HG03520 (cell line): ENCODE measurements at regions not wholly inside any gene's neighbourhood (a gene's known extent, or its start where the extent isn't known, plus 50 kb on each side); places are given as distances from the start of the nearest gene placed in this dataset.
A peak's percentile ranks its signal among the peaks of the same experiment; 100 is the strongest.
"Not testable (repeated sequence)": the region's sequence is repeated elsewhere in the genome, so short reads cannot be mapped to it uniquely, and the experiment has no call there.

Experiments used
- ATAC-seq: cut with Tn5 transposase; IDR thresholded peaks from one replicate; pipeline ENCODE4 v1.9.1; 2021; ENCODE audit warnings: mild to moderate bottlenecking, moderate library complexity; ENCODE audit not compliant: unreplicated experiment

DNA sequence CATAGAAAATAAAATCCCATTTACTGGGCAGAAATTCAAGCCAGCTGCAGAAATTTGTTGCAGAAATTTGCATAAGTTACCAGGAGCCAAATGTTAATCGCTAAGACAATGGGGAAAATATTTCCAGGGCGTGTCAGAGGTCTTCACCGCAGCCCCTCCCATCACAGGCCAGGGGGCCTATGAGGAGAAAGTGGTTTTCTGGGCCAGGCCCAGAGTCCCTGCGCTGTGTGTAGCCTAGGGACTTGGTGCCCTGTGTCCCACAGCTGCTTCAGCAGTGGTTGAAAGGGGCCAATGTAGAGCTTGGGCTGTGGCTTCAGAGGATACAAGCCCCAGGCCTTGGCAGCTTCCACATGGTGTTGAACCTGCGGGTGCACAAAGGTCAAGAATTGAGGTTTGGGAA is 278.9 kb upstream of the PCDH9 start:
- ATAC-seq = no peak

GRCh38 chr13:67508275-67508674 is 278.1 kb upstream of the PCDH9 start:
- not testable (repeated sequence) for ATAC-seq

DNA sequence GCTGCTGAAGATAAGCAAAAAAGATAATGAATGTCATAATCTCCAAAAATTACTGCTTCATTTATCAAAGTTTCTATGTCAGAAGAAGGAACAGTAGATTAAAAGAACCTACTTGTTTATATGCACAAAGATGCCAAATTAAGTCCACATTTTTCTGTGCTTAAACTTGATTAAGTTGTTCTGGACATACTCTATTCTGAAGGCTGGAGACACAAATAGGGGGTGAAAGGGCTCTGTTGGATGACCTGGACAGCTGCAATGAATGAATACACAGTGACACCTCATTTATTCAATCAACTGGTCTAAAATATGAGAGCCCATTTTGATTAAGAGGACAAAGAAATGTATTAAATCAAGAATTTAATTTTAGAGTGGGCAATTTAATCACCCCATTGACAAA is 276.3 kb upstream of the PCDH9 start:
- ATAC-seq = no peak

DNA sequence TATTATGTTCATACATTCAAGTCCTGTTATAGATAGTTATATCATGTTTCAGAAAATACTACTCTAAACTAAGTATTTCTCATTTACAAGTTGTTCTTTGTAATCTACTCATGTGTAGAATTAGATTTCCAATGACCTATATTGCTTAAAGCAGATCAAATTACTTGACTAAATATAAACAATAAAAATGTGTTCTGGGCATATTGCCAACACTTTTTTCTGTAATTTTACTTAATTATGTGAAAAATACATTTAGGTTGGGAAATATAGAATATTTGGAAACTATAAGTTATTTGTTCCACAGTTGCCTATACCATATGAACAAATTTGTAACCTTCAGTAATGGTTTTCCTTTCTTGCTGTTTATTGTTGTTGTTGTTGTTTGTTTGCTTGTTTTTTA is 275.2 kb upstream of the PCDH9 start:
- ATAC-seq = no peak

DNA sequence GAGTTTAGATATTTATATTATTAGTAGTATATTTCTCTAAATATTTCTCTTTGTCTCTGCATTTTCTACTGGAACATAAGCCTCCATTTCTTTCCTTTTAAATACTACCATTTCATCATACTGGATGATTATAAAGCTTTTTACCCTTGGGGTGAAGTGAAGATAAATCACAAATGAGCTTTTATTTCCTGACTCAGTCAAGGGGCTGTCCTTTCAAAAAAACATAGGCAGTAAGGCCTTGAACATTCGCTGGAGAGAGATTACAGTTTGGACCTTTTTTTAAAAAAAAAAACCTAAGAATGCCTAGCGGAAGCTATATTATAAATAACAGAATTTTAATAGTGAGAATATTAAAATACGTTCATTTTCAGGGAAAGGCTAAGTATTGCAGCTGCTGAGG is 268.8 kb upstream of the PCDH9 start:
- ATAC-seq = no peak

DNA sequence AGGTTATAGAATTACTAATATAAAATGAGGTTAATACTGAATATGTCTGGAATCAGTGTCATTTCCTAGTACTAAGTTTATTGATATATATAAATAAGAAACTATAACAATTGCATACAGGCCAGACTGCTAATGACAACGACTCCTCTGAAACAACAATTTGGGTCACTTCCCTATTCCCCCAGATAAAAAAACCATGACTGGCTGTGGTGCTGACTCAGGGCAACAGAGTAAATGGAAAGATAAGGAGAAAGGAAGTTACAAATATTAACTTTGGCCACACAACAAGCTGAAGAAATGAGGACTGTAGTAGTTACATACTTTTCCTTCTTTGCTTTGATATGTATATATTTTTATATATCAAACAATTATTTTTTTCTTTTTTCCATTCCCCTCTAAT is 263.7 kb upstream of the PCDH9 start:
- ATAC-seq = no peak

DNA sequence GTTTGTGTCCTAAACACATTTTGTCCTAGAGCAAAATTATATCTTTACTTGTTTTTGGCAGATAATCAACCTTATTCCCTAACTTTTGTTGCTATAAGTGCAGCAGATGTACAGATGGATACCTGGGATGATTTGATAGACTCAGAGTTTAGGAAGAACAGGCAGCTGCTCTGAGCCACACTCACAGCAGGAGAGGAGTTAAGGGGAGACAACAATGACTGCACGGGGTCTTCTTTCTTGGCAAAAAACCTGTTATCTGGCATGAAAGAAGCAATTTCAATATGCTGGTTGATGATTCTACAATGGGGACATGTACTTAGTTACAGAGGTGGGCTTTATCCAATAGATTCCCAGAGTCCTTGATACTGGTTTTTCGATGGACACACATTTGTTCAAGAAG is 258.9 kb upstream of the PCDH9 start:
- no peak for ATAC-seq

DNA sequence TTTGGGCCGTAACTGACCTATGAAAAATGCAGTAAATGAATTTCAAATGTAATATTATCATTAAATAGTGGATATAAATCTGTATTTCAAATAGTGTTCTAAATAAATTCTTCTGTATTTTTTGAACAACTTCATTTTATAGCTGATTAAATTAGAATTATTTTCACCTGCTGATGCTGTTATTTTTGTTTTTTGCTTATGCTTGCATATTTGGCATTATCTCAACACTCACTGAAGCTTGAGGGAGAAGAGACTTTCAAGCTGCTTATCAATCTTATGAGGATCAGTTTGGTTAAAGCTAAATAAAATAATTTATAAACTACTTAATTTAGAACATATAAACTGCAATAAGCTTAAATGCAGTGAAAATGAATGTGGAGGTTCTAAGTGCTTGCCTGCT is 251.3 kb upstream of the PCDH9 start:
- no peak for ATAC-seq

DNA sequence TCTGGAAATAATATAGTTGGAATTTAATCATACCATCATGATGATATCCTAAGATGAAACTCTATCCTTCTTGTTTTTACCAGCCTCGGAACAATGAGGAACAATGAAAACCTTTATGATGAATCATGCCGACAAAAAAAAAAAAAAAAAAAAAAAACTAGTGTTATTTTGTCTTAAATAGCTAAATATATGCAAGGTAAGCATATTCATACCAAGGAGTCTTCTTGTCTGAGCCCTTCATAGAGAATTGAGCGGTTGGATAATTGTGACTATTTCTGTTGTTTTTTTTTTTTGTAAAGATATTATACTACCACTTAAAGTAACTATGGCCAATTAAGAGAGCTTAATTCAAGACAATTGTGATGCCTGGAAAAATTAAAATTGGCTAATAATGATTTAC is 244.0 kb upstream of the PCDH9 start:
- ATAC-seq = no peak

GRCh38 chr13:67469623-67470022 is 239.5 kb upstream of the PCDH9 start:
- ATAC-seq = no peak

DNA sequence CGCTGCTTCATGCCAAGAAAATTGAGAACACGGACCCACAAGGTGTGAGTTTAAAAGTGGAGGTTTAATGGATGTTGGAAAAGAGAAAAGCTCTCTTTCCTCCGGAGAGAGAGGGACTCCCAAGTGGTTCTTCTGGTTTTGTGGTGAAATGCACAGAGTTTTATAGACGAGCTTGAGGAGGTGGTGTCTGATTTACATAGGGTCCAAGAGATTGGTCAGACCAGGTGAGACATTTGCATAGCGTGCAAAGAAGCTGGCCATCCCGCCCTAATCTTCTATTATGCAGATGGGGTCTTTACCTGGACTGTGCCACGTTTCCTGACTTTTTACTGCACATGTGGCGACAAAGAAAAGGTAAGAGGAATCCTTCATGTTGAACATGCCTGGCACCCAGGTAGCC is 236.4 kb upstream of the PCDH9 start:
- no peak for ATAC-seq

- ATAC-seq = no peak
These were observed 234.0 kb upstream of the PCDH9 start for GRCh38 chr13:67464154-67464553.

GRCh38 chr13:67462098-67462497 is 232.0 kb upstream of the PCDH9 start:
- ATAC-seq = no peak

DNA sequence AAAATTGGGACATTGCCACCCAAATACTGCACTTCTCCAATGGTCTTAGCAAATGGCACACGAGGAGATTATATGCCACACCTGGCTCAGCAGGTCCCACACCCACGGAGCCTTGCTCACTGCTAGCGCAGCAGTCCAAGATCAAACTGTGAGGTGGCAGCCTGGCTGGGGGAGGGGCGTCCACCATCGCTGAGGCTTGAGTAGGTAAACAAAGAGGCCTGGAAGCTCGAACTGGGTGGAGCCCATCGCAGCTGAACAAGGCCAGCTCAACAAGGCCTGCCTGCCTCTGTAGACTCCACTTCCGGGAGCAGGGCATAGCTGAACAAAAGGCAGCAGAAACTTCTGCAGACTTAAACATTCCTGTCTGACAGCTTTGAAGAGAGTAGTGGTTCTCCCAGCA is 222.4 kb upstream of the PCDH9 start:
- not testable (repeated sequence) for ATAC-seq

DNA sequence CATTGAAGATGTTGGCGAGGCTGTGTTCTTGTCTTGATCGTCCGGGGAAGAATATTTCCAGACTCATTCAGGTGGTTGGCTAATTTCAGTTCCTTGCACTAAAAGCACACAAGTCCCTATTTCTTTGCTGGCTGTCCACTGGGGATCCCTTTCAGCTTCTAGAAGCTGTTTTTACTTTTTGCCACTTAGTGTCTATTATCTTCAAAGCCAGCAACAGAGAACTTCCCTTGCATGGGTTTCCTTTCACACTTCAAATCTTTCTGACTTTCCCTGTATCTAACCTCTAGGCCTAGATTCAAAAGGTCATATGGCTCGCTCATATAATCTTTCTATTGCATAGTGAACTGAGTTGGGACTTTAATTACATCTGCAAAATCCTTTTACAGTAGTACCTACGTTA is 215.3 kb upstream of the PCDH9 start:
- ATAC-seq = no peak

DNA sequence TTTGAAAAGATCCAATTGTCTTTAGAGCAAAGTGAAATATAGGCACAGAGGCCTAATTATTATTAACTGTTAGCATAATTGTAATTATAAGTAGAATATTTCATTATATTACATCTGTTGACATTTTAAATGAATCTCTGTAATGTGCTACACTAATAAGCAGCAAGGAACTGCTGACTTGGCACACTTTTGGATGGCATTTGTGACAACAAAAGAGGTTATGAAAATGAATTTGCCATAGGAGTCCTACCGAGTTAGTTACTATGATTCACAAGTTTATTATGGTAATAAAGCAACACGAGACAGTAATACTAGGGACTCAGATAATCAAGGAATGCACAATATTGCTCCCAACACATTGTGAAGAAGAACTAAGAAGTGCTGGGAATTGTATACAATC is 213.8 kb upstream of the PCDH9 start:
- ATAC-seq = no peak

- ATAC-seq = no peak
These were observed 210.3 kb upstream of the PCDH9 start for GRCh38 chr13:67440236-67440975.

- ATAC-seq = no peak
These were observed 209.2 kb upstream of the PCDH9 start for GRCh38 chr13:67439365-67439764.

DNA sequence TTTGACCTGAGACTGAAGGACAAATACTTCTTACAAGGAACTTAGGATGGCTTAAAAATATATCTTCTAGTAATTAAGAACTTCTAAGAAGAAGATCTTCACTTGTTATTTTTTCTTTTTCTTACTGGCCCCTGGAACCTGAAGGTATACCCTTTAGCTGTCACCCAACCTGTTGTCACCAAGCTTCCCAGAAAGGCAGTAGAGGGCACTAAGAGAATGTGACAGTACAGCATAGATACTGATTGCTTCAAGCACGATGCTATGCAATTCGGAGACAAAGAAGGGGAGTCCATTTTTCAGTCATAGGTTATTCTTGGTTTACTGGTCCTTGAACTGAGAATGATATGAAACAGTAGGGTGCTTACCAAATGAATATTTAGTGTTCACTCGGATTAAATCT is 208.3 kb upstream of the PCDH9 start:
- ATAC-seq = no peak

DNA sequence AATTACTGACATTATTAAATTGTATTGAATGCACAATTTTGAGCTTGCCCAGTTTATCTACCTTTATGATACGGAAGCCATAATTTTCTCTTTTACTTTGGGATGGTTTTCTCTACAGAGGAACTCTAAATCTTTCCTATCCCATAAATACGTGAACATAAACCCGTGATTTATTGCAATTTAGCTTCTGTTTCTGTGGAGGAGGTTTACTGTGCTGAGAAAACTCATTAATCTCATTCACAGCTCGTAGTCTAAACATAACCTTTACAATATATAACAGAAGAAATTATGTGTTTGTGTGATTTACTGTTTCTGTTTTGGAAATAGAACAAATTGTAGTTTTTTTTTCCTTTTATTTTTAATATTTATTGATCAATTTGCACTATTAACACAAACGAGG is 207.1 kb upstream of the PCDH9 start:
- ATAC-seq = no peak

DNA sequence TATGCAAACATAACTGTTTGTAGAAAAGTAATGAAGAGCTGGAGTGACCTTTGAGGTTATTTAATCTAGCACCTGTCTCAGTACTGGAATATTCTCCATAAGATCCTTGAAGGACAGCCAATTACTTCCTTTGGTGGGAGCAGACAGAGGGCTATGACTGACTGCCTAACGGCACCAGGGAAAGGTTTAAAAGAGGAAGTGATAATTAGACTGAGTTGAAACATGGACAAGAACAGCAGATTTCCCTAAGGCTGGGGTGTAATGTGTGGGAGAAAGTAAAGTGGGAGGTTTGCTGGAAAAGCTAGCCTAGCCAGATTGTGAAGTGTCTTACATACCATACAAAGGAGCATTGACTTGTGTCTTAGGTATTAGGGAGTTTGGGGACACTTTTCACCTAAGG is 191.3 kb upstream of the PCDH9 start:
- ATAC-seq = no peak

- ATAC-seq = peak; percentile 63
These were observed 186.2 kb upstream of the PCDH9 start for GRCh38 chr13:67416047-67416925.
